OCI-LY7 (cell line): ENCODE measurements at regions not wholly inside any gene's neighbourhood (a gene's known extent, or its start where the extent isn't known, plus 50 kb on each side); places are given as distances from the start of the nearest gene placed in this dataset.

Source experiments
- CTCF ChIP-seq: fragments of 200-600 bp; sonication (generic); conservative IDR thresholded peaks from 2 replicates; pipeline ENCODE4 v1.5.1; 2014; ENCODE audit warnings: mild to moderate bottlenecking, antibody characterized with exemption, low read length, moderate library complexity, mixed read lengths
- EZH2phosphoT487 ChIP-seq: fragments of 200-600 bp; sonication (generic); IDR thresholded peaks from 2 replicates; pipeline ENCODE4 v1.6.1; 2018; ENCODE audit warnings: low read depth, borderline replicate concordance, mild to moderate bottlenecking, mixed run types, antibody characterized with exemption, low read length, moderate library complexity, mixed read lengths

DNA sequence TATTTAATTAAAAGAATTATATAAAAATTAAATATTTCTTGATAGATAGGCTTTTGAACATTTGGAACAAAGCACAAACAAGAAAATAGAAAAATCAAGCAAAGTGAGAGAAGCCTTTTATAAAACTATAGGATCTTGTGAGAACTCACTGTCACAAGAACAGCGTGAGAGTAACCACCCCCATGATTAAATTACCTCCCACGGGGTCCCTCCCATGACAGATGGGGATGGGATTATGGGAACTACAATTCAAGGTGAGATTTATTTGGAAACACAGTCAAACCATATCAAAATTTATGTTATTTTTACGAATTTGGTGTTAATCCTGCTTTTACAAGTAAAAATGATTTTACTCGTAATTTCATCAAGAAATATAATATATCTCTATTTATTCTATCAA lies 1136.1 kb upstream of the POT1 start:
- TF ChIP-seq CTCF = no peak
- TF ChIP-seq EZH2phosphoT487 = no peak
